GM18519 (cell line): ENCODE measurements at regions not wholly inside any gene's neighbourhood (a gene's known extent, or its start where the extent isn't known, plus 50 kb on each side); places are given as distances from the start of the nearest gene placed in this dataset.

Experiments
- ATAC-seq: cut with Tn5 transposase; IDR thresholded peaks from one replicate; pipeline ENCODE4 v1.9.1; 2021; ENCODE audit warnings: mild to moderate bottlenecking, moderate library complexity; ENCODE audit not compliant: unreplicated experiment, low FRiP score

DNA sequence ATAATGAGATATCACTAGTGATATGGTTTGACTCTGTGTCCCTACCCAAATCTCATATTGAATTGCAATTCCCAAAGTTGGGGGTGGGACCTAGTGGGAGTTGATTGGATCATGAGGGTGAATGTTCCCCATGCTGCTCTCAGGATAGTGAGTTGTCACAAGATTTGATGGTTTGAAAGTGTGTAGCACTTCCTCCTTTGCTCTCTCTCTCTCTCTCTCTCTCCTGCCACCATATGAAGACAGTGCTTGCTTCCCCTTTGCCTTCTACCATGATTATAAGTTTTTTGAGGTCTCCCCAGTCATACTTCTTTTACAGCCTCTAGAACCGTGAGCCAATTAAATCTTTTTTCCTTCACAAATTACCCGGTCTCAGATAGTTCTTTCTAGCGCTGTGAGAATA is 1002.0 kb upstream of the ADGRB3 start:
- ATAC-seq = no peak

DNA sequence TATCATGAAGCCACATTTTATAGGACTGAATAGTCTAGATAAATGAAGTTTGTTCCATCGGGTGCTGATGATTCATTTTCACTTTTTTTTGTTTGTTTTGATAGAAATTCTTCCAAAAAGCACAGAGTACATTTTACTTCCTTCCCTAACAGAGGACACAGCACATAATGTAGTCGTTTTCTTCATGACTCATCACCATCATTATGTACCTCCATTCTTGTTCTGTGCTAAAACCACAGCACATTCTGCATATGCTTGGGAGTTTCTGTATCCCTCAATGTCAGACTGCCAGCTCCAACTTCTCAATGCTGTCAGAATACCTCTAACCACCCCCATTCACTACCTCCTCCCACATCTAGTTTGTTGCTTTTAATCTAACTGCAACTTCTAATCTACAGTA is 1004.9 kb upstream of the ADGRB3 start:
- no peak for ATAC-seq

DNA sequence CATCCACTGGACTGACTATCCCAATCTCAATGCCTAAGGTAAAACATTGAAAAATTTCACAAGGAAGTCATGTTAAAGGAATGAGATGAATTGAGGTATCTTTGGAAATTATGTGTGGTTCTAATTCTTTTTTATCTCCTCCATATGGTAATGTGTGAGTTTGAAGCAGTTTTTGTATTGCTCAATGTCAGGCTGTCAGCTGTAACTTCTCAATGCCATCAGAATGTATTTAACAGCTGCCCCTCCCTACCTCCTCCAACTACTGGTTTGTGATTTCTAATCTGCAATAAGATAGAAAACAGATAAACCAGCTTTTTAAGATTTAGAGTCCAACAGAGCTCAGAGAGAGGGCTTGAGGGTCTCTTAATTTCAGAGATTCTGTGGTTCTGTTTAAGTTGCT is 1005.8 kb upstream of the ADGRB3 start:
- no peak for ATAC-seq

DNA sequence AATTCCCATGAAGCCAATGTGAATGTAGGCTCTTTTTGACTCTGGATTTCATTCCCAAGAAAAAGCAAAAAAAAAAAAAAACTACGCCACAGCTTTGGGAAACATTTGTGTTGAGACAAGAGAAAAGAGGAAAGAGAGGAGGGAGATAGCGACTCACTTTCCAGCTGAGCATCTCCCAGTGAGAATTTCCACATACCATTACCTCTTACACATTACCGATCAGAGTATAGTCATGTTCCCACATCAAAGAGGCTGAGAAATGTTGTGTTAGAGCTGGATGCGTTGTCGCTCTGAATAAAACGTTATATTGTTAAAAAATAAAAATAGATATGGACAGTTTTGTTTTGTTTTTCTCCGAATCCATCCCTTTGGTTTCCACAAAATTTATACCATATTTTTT is 1019.3 kb upstream of the ADGRB3 start:
- no peak for ATAC-seq

DNA sequence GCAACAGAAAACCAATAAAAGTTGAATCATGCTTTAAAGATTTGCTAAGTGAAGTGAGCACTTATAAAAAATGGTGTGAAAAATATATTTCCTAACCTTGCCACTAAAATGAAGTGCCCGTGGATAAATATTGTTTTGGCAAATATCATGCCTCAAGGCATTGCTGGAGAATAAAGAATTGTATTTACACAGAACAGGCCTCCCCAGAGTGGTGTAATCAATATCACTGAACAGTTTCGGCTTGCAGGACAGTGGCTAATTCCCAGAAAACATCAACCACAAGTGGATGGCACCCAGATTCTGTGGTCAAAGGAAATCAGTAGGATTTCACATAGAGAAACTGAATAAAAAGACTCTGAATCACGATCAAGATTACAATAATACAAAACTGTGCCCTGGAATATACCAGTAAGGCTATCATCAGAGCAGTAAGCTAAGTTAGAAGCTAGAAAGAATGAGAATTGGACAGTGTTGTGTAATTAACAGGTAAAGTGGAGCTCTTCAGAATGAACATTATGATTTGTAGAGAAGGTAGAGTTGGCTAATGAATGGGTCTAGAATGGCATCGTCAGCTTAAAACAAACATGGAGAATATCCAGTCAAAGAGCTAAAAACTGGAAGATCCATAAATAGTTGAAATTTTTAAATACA is 1026.9 kb upstream of the ADGRB3 start:
- ATAC-seq = no peak

DNA sequence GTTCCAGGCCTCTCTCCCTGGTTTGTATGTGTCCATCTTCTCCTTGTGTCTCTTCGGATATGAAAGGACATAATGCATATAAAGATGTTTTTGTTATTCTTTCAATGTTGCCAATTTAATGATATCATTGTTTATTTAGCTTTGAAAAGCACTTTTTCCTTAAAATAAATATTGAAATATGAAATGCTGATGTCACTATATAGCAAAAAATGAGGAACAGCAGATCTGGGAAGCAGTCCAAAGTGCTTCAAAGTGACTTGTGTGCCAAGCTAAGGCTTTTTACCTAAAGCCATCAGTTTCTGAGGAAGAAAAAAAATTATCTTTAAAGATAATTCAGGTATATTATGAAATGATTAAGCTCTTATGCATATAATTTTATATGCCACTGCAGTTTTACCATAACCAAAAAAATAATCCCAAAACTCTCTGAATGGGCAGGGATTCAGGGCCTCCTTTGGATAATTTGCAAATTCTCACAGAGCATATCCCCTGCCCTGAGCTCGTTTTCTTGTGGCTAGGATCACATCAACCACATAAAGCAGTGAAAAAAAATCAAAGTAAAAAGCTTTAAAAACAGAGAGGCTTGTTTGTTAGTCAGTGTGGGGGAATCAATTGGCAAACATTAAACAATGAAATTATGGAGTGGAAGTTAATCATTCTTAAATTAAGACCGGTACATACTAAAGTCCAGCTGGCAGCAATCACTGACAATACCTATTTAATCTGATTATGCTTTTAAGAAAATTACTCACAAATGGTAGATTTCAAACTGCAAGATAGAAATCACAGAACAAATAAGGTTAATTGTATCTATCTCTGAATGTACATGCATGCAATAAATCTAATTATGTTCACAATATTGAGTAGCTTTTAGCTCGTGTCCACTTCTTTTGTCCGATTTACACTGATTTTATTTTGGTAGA is 1027.9 kb upstream of the ADGRB3 start:
- no peak for ATAC-seq

DNA sequence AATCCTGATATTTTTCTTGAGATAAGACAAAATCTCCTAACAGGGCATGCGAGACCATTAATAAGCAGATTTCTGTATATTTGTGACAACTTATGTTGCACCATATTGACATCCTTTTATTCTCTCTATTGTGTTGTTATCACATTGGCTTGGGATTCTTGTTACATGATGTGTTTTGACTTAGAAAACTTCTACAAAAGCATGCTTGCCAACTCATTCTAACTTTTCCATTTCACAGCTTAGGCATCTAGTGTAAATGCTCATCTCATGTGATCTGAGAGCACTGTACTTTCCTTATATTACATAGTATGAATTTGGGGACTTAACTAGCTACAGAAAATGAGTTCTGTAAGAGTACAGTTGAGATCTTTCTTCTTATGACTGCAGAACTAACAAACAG is 1040.7 kb upstream of the ADGRB3 start:
- no peak for ATAC-seq

DNA sequence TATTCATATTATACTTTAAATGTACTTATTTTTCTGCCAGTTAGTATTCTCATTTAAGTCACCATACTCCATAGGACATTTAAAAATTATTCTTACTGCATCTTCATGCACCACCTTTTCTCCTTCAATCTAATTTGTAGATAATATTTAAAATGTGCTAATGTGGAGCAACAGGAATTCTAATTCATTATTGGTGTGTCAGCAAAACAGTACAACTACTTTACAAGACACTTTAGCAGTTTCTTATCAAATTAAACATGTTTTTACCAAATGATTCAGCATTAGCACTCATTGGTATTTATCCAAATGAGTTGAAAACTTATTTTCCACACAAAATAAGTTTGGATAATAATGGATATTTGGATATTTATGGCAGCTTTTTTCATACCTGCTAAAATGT is 1041.8 kb upstream of the ADGRB3 start:
- ATAC-seq = no peak

DNA sequence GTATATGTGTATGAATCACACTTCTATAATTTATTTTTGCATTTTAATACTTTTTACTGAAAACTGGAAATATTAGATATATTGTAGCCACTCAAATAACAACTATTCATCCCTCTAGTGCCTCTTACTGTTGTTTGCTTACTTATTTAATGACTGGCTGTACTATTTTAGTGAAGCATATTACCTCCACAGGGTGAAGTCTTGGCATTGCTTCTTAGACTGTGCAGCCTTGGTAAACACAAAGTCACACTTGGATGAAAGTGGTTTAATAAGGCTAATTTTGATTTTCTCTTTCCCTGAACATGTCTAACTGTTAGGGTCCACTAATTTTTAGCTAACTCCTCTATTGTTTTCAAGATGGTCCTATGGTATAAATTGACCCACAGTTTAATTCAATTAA is 1043.2 kb upstream of the ADGRB3 start:
- ATAC-seq = no peak

DNA sequence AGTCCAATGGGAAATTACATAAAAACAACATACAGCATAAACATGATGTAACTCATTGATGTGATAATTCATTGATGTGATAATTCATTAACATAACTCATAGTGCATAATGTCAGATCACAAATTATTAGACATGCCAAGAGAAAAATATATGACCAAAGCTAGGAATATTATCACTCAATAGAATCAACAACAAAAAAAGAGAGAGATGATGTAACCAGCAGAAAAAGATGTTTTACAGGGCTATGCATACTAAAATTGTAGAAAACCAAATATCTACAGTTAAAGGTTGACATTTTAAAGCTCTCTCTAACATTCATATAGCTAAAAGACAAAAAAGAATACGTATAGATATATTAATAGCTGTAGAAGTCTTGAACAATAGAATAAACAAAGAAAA is 1067.2 kb upstream of the ADGRB3 start:
- ATAC-seq = no peak

DNA sequence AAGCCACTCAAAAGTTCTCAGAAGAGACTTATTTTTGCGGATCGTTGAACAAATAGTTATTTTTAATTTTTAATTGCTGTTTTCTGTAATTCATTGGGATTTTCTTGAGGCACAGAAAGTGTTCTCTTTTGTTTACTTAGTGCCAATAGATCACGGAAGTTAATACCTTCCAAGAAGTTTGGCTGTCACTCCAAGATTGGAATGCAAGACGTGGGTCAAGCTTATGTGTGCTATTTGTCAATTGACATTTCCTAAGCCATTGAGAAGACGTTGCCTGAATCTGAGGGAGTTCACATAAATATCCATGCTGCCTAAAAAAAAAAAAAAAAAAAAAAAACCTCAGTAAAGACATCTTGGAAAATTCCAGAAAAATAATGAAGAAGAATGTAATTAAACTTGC is 1071.4 kb upstream of the ADGRB3 start:
- ATAC-seq = no peak

DNA sequence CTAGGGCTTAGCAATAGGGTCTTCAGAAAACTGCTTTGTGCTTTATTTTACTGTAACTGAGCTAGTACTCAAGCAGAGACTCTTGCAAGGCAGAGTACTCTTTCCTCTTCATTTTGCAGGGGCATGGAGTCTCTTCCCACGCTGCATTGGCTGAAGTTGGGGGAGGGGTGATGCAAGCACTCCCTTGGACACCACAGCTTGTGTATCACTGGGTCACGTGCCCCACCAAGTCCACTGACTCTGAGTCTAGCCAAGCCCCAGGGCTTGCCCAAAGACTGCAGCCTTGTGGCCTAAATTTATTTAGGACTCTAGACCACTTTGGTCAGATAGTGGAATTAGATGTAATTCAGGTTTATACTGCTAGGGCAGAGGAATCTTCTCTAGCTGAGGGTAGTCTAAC is 1075.0 kb upstream of the ADGRB3 start:
- no peak for ATAC-seq

DNA sequence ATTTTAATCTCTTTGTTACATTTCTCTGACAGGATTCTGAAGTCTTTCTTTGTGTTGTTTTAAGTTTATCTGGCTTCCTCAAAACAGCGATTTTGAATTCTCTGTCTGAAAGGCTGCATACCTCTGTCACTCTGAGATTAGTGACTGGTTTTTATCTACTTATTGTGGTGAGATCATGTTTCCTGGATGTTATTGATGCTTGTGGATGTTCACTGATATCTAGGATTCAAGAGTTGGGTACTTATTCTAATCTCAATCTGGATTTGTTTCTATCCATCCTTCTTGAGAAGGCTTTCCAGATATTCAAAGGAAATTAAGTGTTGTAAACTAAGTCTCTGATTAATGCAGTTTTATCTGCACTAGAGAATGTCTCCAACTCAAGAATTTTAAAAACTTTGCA is 1076.1 kb upstream of the ADGRB3 start:
- no peak for ATAC-seq

DNA sequence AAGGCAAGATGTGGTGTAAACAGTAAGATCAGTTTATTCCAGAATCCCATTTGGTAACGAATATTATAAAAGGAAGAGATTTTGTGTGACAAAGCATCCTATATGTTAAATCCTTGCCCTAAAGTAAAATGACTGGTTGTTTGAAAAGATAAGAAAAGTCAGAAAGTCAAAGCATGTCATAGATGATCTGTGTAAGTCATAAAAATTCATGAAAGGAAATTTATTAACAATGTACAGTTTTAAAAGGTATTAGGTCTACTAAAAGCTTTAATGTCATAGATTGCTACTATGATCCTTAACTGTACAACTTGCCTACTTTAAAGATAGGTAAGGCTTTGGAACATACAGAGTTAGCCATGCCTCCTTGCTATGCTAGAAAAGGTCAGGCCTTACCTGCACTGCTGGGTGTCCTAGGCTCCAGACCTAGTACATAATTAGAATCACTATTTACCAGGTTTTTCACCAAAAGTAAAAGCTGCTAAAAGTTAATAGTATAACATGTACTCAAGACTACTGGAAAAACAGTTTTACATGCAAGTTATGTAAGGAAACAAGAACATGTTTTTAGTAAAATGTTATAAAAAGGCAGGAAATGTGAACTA is 1090.1 kb upstream of the ADGRB3 start:
- no peak for ATAC-seq

DNA sequence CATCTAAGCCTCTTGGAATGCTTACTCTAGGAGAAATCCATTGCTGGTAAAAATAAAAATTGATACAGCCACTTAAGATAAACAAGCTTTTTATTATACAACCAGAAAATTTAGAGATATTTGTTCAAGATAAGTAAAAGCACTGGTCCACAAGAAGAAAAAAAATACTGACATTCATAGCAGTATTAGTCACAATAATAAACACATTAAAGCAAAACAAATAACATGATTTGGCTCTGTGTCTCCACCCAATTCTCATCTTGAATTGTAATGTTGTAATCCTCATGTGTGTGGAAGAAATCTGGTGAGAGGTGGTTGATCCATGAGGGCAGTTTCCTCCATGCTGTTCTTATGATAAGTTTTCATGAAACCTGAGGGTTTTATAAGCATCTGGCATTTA is 1093.5 kb upstream of the ADGRB3 start:
- no peak for ATAC-seq

DNA sequence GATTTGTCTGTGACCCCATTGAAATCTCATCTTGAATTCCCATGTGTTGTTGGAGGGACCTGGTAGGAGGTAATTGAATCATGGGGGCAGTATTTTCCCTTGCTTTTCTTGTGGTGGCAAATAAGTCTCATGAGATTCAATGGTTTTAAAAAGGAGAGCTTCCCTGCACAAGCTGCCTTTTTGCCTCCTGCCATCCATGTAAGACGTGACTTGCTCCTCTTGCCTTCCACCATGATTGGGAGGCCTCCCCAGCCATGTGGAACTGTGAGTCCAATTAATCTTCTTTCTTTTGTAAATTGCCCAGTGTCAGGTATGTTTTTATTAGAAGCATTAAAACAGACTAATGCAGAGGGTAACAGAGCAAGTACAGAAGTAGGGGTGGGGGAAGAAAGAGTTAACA is 1097.0 kb upstream of the ADGRB3 start:
- no peak for ATAC-seq

DNA sequence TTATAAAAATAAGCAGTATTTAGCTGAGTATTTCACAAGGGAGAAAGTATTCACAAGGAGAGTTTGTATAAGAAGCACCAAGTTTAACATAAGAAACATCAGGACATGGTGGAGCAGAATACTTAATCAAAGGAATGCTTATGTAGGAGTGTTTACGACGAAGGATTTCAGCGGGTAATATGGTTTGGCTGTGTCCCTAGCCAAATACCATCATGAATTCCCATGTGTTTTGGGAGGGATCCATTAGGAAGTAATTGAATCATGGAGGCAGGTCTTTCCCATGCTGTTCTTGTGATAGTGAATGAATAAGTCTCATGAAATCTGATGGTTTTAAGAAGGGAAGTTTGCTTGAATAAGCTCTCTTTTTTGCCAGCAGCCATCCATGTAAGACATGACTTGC is 1099.1 kb upstream of the ADGRB3 start:
- ATAC-seq = no peak

DNA sequence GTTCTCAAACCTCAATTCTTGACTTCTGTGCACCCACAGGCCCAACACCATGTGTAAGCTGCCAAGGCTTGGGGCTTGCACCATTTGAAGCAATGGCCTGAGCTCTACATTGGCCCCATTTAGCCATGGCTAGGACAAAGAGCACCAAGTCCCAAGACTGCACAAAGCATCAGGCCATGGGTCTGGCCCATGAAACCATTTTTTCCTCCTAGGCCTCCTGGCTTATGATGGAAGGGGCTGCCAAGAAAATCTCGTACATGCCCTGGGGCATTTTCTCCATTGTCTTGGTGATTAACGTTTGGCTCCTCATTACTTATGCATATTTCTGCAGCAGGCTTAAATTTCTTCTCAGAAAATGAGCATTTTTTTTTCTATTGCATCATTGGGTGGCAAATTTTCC is 1128.7 kb upstream of the ADGRB3 start:
- ATAC-seq = no peak

DNA sequence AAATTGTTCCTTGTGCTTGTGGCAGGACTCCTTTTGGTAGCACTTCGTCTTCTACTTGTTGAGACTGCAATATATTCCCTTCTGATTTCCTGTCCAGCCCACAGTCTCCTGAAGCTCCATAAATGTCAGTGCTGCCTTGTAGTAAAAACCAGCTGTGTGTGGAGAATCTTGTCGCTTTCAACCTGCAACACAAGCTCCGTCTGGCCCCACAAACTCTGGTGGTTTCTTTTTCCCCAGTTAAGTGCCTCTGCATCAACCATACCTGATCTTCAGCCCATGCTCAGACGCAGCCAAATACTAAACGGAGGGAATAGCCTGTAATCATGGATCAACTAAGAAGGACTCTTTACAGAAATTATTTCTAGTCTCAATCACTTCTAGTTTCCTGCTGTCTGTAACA is 1133.3 kb upstream of the ADGRB3 start:
- no peak for ATAC-seq

DNA sequence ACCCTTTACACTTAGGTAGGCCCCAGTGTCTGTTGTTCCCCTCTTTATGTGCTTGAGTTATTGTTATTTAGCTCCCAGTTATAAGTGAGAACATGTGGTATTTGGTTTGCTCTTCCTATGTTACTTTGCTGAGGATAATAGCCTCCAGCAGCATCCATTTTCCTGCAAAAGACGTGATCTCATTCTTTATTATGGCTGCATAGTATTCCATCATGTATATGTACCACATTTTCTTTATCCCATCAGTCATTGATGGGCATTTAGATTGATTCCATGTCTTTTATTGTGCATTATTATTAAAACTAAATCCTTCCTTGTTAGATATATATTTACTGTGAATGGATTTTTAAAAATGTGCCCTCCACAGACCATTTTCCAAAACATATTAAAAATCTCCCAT is 1137.3 kb upstream of the ADGRB3 start:
- ATAC-seq = no peak

DNA sequence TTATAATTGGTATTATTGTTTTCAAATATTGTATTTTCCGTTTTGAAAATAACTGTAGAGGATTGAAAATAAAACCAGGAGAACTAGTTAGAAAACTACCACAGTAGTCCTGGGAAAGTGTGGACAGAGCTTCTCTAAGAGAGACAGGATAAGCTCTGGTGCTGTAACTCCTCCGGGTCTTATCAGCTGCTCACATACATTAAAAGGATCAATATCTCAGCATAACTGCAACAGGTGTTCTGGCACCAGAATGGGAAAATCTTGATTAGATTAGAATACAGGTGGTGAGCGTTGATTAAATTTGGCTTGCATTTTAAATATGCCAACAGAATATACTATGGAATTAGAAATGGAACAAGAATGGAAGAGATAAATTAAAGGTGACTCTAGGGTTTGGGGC is 1138.9 kb upstream of the ADGRB3 start:
- ATAC-seq = no peak

DNA sequence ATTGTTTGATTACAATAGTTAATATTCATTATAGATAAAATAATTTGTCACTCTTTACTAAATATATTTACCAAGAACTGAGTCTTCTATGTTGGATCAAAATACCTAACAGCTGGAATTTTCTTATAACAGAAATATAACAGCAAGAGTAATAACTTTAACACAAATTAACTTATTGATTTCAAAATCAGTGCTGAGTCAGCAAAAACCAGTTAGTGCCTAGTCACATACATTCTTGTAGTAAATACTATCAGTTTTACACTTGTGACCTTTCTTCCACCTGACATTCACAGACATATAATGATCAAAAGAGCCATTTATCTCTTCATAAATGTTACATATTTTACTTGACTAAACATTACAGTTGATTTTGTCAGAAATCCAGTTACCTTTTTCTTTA is 1141.4 kb upstream of the ADGRB3 start:
- ATAC-seq = no peak
